RWPE1 (cell line): ENCODE measurements at regions not wholly inside any gene's neighbourhood (a gene's known extent, or its start where the extent isn't known, plus 50 kb on each side); places are given as distances from the start of the nearest gene placed in this dataset.

Experiments used
- CTCF ChIA-PET: fragments of 350-600 bp; sonication (Branson Sonifier 250); formaldehyde crosslinking; extraction: SDS; loops from one replicate; lab custom pipeline; 2021; lab: Yijun Ruan, JAX
- POLR2A ChIA-PET: fragments of 400-600 bp; formaldehyde crosslinking; extraction: SDS; loops from one replicate; lab custom pipeline; 2020; ENCODE audit warnings: antibody characterized with exemption; ENCODE audit not compliant: low non-redundant PET; lab: Yijun Ruan, JAX
- DNase-seq: peaks from one replicate; pipeline ENCODE4 v3.0.0; 2012; ENCODE audit warnings: low spot score
- H3K27ac ChIP-seq: fragments of 450-650 bp; 2 replicates; pipeline ENCODE4 v1.5.1; 2017
- TF ChIP-seq, protein P1 (sequence below): fragments of 450-650 bp; conservative IDR thresholded peaks from 2 replicates; pipeline ENCODE4 v1.5.1; 2017; ENCODE audit warnings: low read depth, mild to moderate bottlenecking

GRCh38 chr21:19256934-19257660, 853.5 kb upstream of the TMPRSS15 start:
- CTCF ChIA-PET = no interaction called here
- TF ChIP-seq, protein P1, sequence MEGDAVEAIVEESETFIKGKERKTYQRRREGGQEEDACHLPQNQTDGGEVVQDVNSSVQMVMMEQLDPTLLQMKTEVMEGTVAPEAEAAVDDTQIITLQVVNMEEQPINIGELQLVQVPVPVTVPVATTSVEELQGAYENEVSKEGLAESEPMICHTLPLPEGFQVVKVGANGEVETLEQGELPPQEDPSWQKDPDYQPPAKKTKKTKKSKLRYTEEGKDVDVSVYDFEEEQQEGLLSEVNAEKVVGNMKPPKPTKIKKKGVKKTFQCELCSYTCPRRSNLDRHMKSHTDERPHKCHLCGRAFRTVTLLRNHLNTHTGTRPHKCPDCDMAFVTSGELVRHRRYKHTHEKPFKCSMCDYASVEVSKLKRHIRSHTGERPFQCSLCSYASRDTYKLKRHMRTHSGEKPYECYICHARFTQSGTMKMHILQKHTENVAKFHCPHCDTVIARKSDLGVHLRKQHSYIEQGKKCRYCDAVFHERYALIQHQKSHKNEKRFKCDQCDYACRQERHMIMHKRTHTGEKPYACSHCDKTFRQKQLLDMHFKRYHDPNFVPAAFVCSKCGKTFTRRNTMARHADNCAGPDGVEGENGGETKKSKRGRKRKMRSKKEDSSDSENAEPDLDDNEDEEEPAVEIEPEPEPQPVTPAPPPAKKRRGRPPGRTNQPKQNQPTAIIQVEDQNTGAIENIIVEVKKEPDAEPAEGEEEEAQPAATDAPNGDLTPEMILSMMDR = no peak
- no peak for DNase-seq
- no peak overlapping the region for H3K27ac ChIP-seq
- POLR2A ChIA-PET = no interaction called here

DNA sequence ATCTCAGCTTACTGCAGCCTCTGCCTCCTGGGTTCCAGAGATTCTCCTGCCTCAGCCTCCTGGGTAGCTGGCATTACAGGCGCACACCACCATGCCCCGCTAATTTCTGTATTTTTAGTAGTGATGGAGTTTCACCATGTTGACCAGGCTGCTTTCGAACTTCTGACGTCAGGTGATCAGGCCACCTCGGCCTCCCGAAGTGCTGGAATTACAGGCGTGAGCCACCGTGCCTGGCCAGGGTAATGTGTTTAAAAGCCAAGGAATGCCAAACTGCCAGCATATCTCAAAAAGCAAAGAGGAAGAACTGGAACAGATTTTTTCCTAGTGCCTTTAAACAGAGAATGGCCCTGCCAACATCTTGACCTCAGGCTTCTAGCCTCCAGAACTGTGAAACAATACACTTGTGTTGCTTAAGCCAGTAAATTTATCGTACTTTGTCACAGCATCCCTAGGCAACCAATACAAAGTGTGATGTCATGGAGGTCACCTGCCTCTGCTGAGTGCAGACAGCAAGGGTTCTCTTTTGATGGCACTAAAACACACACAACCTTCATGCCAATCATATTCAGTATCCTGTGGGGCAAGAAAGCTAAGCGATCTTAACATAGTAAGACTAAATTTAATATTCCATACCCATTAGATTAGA, 858.3 kb upstream of the TMPRSS15 start:
- CTCF ChIA-PET = no interaction called here

GRCh38 chr21:19266636-19267035, 863.1 kb upstream of the TMPRSS15 start:
- ChIA-PET CTCF (interaction anchor here (0.7 kb wide), 1 partner anchor 33 kb away, joined by 4 read pairs; no protein-coding TSS in a partner anchor), POLR2A (no interaction called here)
- H3K27ac ChIP-seq = no peak overlapping the region
- TF ChIP-seq, protein P1 = no peak
- DNase-seq = no peak

More for the DNA sequence above, 858.3 kb upstream of the TMPRSS15 start:
- POLR2A ChIA-PET = no interaction called here
- H3K27ac ChIP-seq = no peak overlapping the region
- no peak for DNase-seq
- TF ChIP-seq, protein P1 = no peak

DNA sequence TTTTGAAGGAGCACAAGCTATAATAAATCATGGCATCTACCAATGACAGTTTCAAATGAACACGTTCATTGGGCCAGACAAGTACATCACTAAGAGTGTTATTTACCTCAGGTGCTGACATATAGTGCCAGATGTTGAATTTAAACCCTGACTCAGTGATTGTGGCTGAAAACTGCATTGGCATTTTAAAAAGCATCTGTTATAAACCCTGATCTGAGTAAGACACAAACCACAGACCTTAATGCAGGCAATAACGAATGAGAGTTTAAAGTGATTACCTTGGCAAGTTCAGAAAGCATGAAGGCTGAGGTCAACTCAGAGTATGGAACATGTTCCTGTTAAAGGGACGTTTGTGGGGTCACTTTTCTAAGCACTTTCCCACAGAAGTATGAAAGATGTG, 865.1 kb upstream of the TMPRSS15 start:
- H3K27ac ChIP-seq = no peak overlapping the region
- TF ChIP-seq, protein P1 = no peak
- DNase-seq = no peak
- ChIA-PET POLR2A (no interaction called here), CTCF (interaction anchor here (0.6 kb wide), 1 partner anchor 36 kb away, joined by 7 read pairs; no protein-coding TSS in a partner anchor)

DNA sequence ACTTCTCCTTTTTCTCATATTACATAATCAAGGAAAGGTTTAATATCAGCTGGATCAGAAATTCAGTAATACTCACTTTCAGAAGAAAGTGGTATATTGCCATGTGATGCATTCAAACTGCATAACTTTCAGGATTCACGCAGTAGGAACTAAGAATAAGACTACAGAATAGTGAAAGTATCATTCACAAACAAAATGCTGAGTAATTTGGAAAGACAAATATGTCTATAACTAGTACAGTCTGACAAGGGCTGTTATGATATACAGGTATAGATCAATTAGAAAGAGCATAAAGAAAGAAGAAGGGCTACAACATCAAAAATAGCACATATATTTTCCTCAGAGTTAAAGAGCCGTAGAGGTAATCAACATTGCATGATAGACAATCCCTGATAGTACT, 871.5 kb upstream of the TMPRSS15 start:
- CTCF ChIA-PET = no interaction called here
- no peak for DNase-seq
- no peak overlapping the region for H3K27ac ChIP-seq
- POLR2A ChIA-PET = no interaction called here
- TF ChIP-seq, protein P1 = no peak

- TF ChIP-seq, protein P1 = no peak
- CTCF ChIA-PET = interaction anchor here (0.5 to 0.6 kb wide), 2 partner anchors 399 to 1695 kb away, joined by 3 read pairs; no protein-coding TSS in a partner anchor
- no peak for DNase-seq
- no peak overlapping the region for H3K27ac ChIP-seq
- POLR2A ChIA-PET = no interaction called here
Measured at GRCh38 chr21:19276665-19277064, 873.1 kb upstream of the TMPRSS15 start.
